GM19035 (cell line): ENCODE measurements at regions not wholly inside any gene's neighbourhood (a gene's known extent, or its start where the extent isn't known, plus 50 kb on each side); places are given as distances from the start of the nearest gene placed in this dataset.

Experiments used
- ATAC-seq: cut with Tn5 transposase; IDR thresholded peaks from one replicate; pipeline ENCODE4 v1.9.1; 2021; ENCODE audit not compliant: unreplicated experiment

DNA sequence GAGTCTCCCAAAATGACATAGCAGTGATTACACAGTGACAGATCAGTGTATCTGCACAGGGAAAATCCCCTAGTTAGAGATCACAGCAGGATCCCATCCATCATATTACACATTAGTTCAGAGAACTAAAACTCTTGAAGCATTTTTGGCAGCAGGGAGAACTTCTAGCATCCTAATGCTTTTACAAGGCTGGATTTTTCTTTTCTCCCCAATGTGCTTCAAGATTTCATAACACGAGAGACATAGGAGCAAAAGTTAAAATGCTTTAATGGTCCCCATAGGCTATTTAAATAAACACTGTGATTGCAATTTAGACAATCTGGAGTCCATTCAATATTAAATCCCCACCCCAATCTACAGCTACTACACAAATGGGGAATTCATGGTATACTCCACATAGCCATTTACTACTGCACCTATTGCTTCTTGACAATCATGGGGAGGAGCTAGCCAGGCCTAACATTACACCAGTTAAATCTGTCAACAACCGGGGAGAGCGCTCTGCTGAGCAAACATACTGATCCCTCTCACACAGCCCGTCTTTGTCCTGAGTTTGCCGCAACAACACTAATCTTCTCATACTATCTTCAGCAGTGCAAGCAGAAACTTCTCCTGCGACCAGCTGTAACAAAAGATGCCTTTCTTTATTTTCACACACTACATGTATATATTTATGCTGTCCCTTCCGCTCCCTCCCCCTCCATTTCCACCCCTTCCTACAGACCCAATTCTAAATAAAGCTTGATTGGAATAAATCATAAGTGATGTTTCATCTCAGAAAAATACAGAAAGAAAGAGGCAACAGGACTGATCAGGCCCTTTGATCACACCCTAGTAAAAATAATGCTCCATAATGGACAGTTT, 120.3 kb upstream of the SOX5 start:
- no peak for ATAC-seq

GRCh38 chr12:24066865-24067264, 117.4 kb upstream of the SOX5 start:
- ATAC-seq: no peak

DNA sequence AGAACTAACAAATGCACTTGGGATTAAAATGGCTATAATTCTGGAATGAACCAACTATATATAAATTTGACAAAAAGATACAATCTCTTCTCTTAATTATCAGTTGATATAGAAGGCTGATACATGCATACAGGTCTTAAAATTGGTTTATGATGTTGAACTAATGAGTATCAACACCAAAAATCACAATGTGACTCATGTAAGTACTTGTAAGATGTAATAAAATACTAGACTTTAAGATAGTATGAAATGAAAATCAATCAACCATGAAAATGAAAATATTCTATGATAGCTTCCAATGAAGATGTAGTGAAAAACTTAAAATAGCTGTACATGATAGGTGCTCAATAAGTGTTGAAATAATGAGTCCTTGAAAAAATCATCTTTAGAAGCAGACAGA, 116.6 kb upstream of the SOX5 start:
- no peak for ATAC-seq

DNA sequence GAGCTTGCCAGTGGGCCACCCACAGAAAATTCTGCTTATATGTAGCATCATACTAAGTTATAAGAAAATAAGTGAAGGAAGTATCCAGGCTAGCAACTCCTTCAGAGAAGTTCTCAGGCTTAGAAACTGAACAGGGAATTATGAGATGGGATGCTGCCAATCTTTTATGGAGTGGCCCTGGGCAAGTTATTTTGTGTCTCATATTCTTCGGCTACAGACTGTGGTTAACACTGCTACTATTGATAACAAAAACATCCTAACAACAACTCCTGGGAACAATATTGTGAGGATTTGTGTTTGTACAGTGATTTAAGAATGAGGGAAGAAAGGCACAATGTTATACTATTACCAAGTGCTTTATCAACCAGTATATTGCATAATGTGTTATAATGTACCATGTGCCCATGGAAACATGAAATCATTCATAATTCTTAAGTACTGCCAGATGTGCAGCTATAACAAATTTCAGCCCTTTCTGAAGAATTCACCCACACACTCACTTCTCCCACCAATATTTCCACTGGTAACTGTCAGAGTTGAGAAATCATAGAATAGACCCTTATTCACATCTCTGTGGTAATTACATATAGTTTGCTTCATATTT, 113.3 kb upstream of the SOX5 start:
- ATAC-seq: no peak

GRCh38 chr12:24060089-24060488, 110.6 kb upstream of the SOX5 start:
- no peak for ATAC-seq

- ATAC-seq: no peak
Measured at GRCh38 chr12:24057920-24058476, 108.5 kb upstream of the SOX5 start.

DNA sequence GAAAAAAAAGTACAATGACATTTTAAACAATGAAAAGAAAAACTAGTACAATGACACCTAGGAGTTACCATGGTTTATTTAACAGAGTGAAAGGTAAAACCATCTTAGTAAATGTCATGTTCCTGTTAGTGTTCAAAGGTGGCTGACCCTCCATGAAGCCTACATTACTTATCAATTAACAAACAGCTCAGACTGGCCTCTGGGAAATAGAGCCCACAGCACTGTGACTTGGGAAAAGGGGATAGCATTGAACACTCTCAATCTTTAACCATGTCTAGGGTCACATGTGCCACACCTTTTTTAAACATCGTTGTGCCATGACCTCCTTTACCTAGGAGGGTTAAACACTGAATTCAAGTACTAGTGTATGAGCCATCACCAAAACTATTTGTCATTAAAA, 106.3 kb upstream of the SOX5 start:
- ATAC-seq: no peak

DNA sequence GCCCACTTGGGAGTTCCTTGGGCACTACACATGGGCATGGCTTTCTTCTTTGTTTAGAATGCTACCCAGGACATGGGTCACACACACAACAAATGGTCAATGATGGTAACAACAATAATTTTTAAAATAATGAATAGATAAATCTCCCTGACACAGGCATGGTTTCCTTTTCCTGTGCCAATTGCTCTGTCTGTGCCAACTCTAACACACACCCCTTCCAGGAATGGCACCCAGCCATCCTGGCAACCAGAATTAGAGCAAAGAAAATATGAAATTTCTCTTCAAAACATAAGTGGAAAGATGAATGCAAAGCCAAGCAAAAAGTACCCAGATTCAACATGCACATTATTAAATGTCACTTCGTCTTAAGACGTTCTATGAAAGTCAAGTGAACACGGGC, 104.9 kb upstream of the SOX5 start:
- ATAC-seq: no peak

- no peak for ATAC-seq
Measured at GRCh38 chr12:24049728-24050127, 100.3 kb upstream of the SOX5 start.

DNA sequence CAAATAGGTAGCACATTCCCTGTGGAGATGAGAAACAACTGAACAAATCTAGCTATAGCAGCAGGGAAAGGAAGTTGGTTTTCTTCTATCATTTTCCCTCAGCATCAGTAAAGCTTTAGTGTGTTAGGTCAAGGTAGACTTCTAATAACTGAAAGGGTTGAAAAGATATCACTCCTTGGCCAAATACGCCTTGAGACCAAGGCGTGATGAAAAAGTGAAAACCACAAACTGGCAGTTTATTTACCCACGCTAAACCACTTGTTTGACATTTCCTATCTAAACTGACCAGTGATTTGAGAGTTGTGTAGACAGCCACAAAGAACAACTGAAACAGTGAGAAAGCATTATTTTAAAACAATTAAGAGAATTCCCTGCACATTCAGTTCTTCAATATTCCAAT, 99.6 kb upstream of the SOX5 start:
- ATAC-seq: no peak

DNA sequence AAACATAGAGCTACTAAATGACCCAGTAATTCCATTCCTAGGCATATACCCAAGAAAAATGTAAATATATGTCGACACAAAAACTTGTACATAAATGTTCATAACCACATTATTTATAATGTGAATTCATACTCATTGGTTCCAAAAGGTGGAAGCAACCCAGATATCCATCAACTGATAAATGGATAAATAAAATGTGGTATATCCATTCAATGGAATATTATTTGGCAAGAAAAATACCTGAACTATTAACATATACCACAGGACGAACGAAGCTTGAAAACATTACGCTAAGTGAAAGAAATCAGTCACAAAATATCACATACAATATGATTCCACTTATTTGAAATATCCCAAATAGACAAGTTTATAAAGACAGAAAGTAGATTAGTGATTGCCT, 99.0 kb upstream of the SOX5 start:
- no peak for ATAC-seq

GRCh38 chr12:24047326-24047725, 97.9 kb upstream of the SOX5 start:
- ATAC-seq: no peak

GRCh38 chr12:24045816-24046257, 96.4 kb upstream of the SOX5 start:
- no peak for ATAC-seq

DNA sequence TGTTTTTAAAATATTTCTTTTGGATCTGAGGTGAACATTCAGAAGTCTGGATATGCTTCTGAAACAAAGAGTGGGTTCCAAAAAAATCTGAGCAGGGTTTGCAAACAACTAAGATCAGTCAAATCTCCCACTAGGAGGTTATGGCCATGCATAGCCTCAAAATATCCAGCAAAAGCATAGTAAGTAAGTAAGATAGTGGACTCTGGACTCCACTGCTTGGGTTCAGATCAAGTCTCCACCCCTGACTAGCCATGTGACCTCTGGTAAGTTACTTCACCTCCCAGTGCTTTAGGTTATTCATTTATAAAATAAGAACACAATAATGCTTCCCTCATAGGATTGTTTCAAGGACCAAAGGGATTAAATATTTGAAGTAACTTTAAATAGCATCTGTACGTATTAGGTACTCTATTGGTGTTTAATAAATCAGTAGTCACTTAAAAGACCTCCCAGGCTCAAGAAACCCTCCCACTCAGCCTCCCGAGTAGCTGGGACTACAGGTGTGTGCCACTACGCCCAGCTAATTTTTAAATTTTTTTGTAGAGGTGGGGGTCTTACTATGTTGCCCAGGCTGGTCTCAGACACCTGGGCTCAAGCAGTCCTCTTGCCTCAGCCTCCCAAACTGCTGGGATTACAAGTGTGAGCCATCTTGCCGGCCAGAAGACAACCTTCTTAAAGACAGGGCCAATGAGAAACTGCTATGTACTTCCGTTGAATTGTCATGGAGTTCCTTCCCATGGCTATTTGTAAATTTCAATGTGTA, 95.7 kb upstream of the SOX5 start:
- no peak for ATAC-seq

- no peak for ATAC-seq
Measured at GRCh38 chr12:24042651-24043050, 93.2 kb upstream of the SOX5 start.

- no peak for ATAC-seq
Measured at GRCh38 chr12:24039113-24039525, 89.6 kb upstream of the SOX5 start.

GRCh38 chr12:24038211-24038997, 88.9 kb upstream of the SOX5 start:
- ATAC-seq: no peak

GRCh38 chr12:24036438-24037216, 87.2 kb upstream of the SOX5 start:
- ATAC-seq: no peak

- ATAC-seq: no peak
Measured at GRCh38 chr12:24034894-24035293, 85.4 kb upstream of the SOX5 start.

GRCh38 chr12:24034160-24034559, 84.7 kb upstream of the SOX5 start:
- no peak for ATAC-seq
